HepG2 (cell line): ENCODE measurements at regions not wholly inside any gene's neighbourhood (a gene's known extent, or its start where the extent isn't known, plus 50 kb on each side); places are given as distances from the start of the nearest gene placed in this dataset.

Experiments
- ATAC-seq: fragments of 200-7000 bp; cut with Tn5 transposase; 3 replicates; pipeline ENCODE4 v1.9.1; 2020; ENCODE audit warnings: mild to moderate bottlenecking, moderate library complexity
- BruUV-seq: library from RNA; stranded (reverse); fragments of 400-500 nt; replicated peaks from 2 replicates; lab custom pipeline; 2021; lab: Mats Ljungman, UMichigan
- CTCF ChIA-PET: fragments of 300-600 bp; formaldehyde crosslinking; extraction: SDS; loops from one replicate; lab custom pipeline; 2021; ENCODE audit warnings: low total read pairs, inconsistent platforms, low intra/inter-chr PET ratio; lab: Yijun Ruan, JAX
- POLR2A ChIA-PET: fragments of 350-600 bp; sonication (Branson Sonifier 250); formaldehyde crosslinking; loops from one replicate; lab custom pipeline; 2020; ENCODE audit warnings: antibody characterized with exemption, inconsistent platforms; lab: Yijun Ruan, JAX
- DNase-seq: peaks from one replicate; pipeline ENCODE4 v3.0.0-alpha.2; 2015; ENCODE audit warnings: low spot score
- FAIRE-seq: peaks from 3 replicates; lab custom pipeline; 2011; peaks lifted over from hg19 to GRCh38; lab: Jason Lieb, UNC
- H2AFZ ChIP-seq: one replicate; pipeline ENCODE4 v1.6.1; 2011; ENCODE audit warnings: low read length, inconsistent platforms
- H3K27ac ChIP-seq: fragments of 300-600 bp; 3 replicates; pipeline ENCODE4 v1.8.0; 2011; ENCODE audit warnings: mixed run types, mild to moderate bottlenecking, mixed read lengths, low read length, inconsistent platforms; ENCODE audit not compliant: insufficient read depth; ENCODE audit errors: extremely low read length
- H3K27me3 ChIP-seq, 2 experiments: fragments of 200-600 bp in 1 of 2; 2 replicates in 1 of 2; 3 replicates in 1 of 2; pipeline versions ENCODE4 v1.6.0 to v1.8.0; 2011; ENCODE audit warnings: low read length in 2 of 2, mild to moderate bottlenecking in 2 of 2, moderate library complexity in 2 of 2, inconsistent platforms in 1 of 2; ENCODE audit not compliant: insufficient read depth in 2 of 2, control insufficient read depth in 1 of 2
- H3K36me3 ChIP-seq, 2 experiments: fragments of 200-600 bp in 1 of 2; replicated peaks in 1 of 2; 2 replicates in 1 of 2; 3 replicates in 1 of 2; pipeline versions ENCODE4 v1.5.1 to v1.8.0; 2011; ENCODE audit warnings: low read length in 2 of 2, inconsistent platforms in 1 of 2; ENCODE audit not compliant: insufficient read depth in 2 of 2, control insufficient read depth in 1 of 2
- H3K4me1 ChIP-seq: 2 replicates; pipeline ENCODE4 v1.5.1; 2012; ENCODE audit warnings: low read length, inconsistent platforms; ENCODE audit not compliant: insufficient read depth
- H3K4me2 ChIP-seq: 2 replicates; pipeline ENCODE4 v1.6.0; 2011; ENCODE audit warnings: low read depth, low read length, inconsistent platforms
- H3K4me3 ChIP-seq, 3 experiments: fragments of 200-600 bp in 1 of 3; sonication (generic), shearing (Covaris generic) in 1 of 3; replicated peaks in 1 of 3; 2 replicates each; pipeline ENCODE4 v1.5.1; 2011 to 2016; ENCODE audit warnings: low read length in 3 of 3, inconsistent platforms in 2 of 3, low read depth in 2 of 3, mild to moderate bottlenecking in 2 of 3, control low read depth in 1 of 3, mixed read lengths in 1 of 3; ENCODE audit not compliant: insufficient read depth in 1 of 3
- H3K79me2 ChIP-seq: one replicate; pipeline ENCODE4 v1.6.1; 2011; ENCODE audit warnings: low read length, inconsistent platforms; ENCODE audit not compliant: insufficient read depth
- H3K9ac ChIP-seq: 2 replicates; pipeline ENCODE4 v1.6.0; 2011; ENCODE audit warnings: mild to moderate bottlenecking, low read depth, low read length, inconsistent platforms; ENCODE audit not compliant: insufficient read depth
- H3K9me3 ChIP-seq: 2 replicates; pipeline ENCODE4 v1.5.1; 2012; ENCODE audit warnings: mild to moderate bottlenecking, low read length
- H4K20me1 ChIP-seq: 2 replicates; pipeline ENCODE4 v1.6.0; 2011; ENCODE audit warnings: inconsistent platforms, mild to moderate bottlenecking, low read length, moderate library complexity; ENCODE audit not compliant: insufficient read depth
- DBP ChIP-seq: sonication (generic); formaldehyde crosslinking; IDR thresholded peaks from 2 replicates; pipeline ENCODE4 v1.4.0; 2020; ENCODE audit warnings: missing genetic modification reagents; ENCODE audit errors: not compliant biosample characterization
- ERF ChIP-seq: IDR thresholded peaks from 2 replicates; pipeline ENCODE4 v1.6.1; 2018; ENCODE audit warnings: missing biosample characterization, missing genetic modification reagents
- HNRNPLL ChIP-seq: fragments of 200-400 bp; formaldehyde crosslinking; IDR thresholded peaks from 2 replicates; pipeline ENCODE4 v1.6.1; 2017; ENCODE audit warnings: mild to moderate bottlenecking, low read depth, low read length; ENCODE audit not compliant: poor library complexity, severe bottlenecking
- KMT2B ChIP-seq: IDR thresholded peaks from 2 replicates; pipeline ENCODE4 v1.6.1; 2016; ENCODE audit warnings: missing genetic modification reagents, missing compliant biosample characterization
- PHF20 ChIP-seq: sonication (generic); formaldehyde crosslinking; IDR thresholded peaks from 2 replicates; pipeline ENCODE4 v1.5.0; 2020; ENCODE audit warnings: mild to moderate bottlenecking, missing genetic modification reagents
- POLR2A ChIP-seq, 2 experiments: IDR thresholded peaks; 2 replicates each; pipeline ENCODE4 v1.6.1; 2011; ENCODE audit warnings: low read depth in 2 of 2, low read length in 2 of 2, mild to moderate bottlenecking in 1 of 2, moderate library complexity in 1 of 2; ENCODE audit not compliant: insufficient read depth in 1 of 2
- PRMT3 ChIP-seq: sonication (generic); formaldehyde crosslinking; IDR thresholded peaks from 2 replicates; pipeline ENCODE4 v1.8.1; 2022; ENCODE audit warnings: low read depth, mild to moderate bottlenecking, moderate library complexity, missing genetic modification reagents, borderline replicate concordance
- TEAD3 ChIP-seq: optimal IDR thresholded peaks from 2 replicates; pipeline ENCODE3; 2016; ENCODE audit warnings: borderline replicate concordance
- U2AF2 ChIP-seq: fragments of 200-400 bp; formaldehyde crosslinking; IDR thresholded peaks from 2 replicates; pipeline ENCODE4 v1.6.1; 2017; ENCODE audit warnings: low read depth, mild to moderate bottlenecking, low read length
- ZBTB21 ChIP-seq: sonication (generic); formaldehyde crosslinking; IDR thresholded peaks from 2 replicates; pipeline ENCODE4 v1.4.0; 2020; ENCODE audit warnings: missing genetic modification reagents
- ZNF3 ChIP-seq: IDR thresholded peaks from 2 replicates; pipeline ENCODE4 v1.7.0; 2017; ENCODE audit warnings: inconsistent platforms
- ZNF446 ChIP-seq: sonication (generic); formaldehyde crosslinking; IDR thresholded peaks from 2 replicates; pipeline ENCODE4 v1.5.0; 2020; ENCODE audit warnings: mild to moderate bottlenecking, missing genetic modification reagents
- ZNF550 ChIP-seq: sonication (generic); formaldehyde crosslinking; IDR thresholded peaks from 2 replicates; pipeline ENCODE4 v1.4.0; 2020; ENCODE audit warnings: mild to moderate bottlenecking, missing genetic modification reagents, borderline replicate concordance
- ZNF589 ChIP-seq: sonication (generic); formaldehyde crosslinking; conservative IDR thresholded peaks from 2 replicates; pipeline ENCODE4 v1.8.0; 2022; ENCODE audit warnings: mild to moderate bottlenecking, moderate library complexity, missing genetic modification reagents
- ZNF749 ChIP-seq: sonication (generic); formaldehyde crosslinking; IDR thresholded peaks from 2 replicates; pipeline ENCODE4 v1.8.0; 2022; ENCODE audit warnings: mild to moderate bottlenecking, missing genetic modification reagents, moderate library complexity, borderline replicate concordance
- ZNF780A ChIP-seq: sonication (generic); formaldehyde crosslinking; IDR thresholded peaks from 2 replicates; pipeline ENCODE4 v1.8.0; 2022; ENCODE audit warnings: mild to moderate bottlenecking, missing genetic modification reagents, moderate library complexity
- WGBS: methylation state at CpG from one replicate; pipeline ENCODE4 v1.1.6; 2017; ENCODE audit warnings: low lambda C conversion rate; 5-methylcytosine and 5-hydroxymethylcytosine counted together
- in situ Hi-C: cut with HindIII; loops from 2 replicates; pipeline ENCODE4 v1.10.0; 2017; ENCODE audit warnings: low pct_unique_long_range_greater_than_20kb; ENCODE audit not compliant: extremely low pct_ligation_motif_present
- intact Hi-C: fragments of 100-400 bp; cut with micrococcal nuclease; formaldehyde crosslinking; loops from one replicate; pipeline ENCODE4 v1.10.0; 2022; ENCODE audit not compliant: unreplicated experiment
- TF ChIP-seq, protein P1 (sequence below): sonication (generic); formaldehyde crosslinking; IDR thresholded peaks from 2 replicates; pipeline ENCODE4 v1.8.1; 2023; ENCODE audit warnings: missing genetic modification reagents, mild to moderate bottlenecking, borderline replicate concordance
- TF ChIP-seq, protein P2 (sequence below): sonication (generic); formaldehyde crosslinking; conservative IDR thresholded peaks from 2 replicates; pipeline ENCODE4 v1.8.0; 2022; ENCODE audit warnings: low read depth, missing genetic modification reagents
- TF ChIP-seq, protein P3 (sequence below): sonication (generic); formaldehyde crosslinking; IDR thresholded peaks from 2 replicates; pipeline ENCODE4 v1.4.0; 2020; ENCODE audit warnings: mild to moderate bottlenecking, missing genetic modification reagents
- TF ChIP-seq, protein P4 (sequence below): IDR thresholded peaks from 2 replicates; pipeline ENCODE4 v1.6.1; 2016; ENCODE audit warnings: missing biosample characterization, missing genetic modification reagents, low read depth

GRCh38 chr13:22111152-22111783, 440.4 kb downstream of the FGF9 start:
- TF ChIP-seq, protein P1, sequence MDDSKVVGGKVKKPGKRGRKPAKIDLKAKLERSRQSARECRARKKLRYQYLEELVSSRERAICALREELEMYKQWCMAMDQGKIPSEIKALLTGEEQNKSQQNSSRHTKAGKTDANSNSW (CRISPR knock-in tag), result no peak
- TF ChIP-seq DBP (CRISPR knock-in tag) (no peak), ERF (CRISPR knock-in tag) (no peak), ZNF3 (no peak), ZNF749 (CRISPR knock-in tag) (no peak), ZNF780A (CRISPR knock-in tag) (no peak), PRMT3 (CRISPR knock-in tag) (no peak), U2AF2 (no peak), TEAD3 (CRISPR knock-in tag) (no peak), HNRNPLL (no peak), ZNF446 (CRISPR knock-in tag) (no peak), KMT2B (CRISPR knock-in tag) (no peak), ZNF550 (CRISPR knock-in tag) (no peak), POLR2A (IDR thresholded peaks at IDR 0.05; ENCODE audit: insufficient read depth in 1 of 2, low read depth in 2 of 2, low read length in 2 of 2) (no peak), ZBTB21 (CRISPR knock-in tag) (no peak), PHF20 (no peak), ZNF589 (no peak)
- TF ChIP-seq, protein P2, sequence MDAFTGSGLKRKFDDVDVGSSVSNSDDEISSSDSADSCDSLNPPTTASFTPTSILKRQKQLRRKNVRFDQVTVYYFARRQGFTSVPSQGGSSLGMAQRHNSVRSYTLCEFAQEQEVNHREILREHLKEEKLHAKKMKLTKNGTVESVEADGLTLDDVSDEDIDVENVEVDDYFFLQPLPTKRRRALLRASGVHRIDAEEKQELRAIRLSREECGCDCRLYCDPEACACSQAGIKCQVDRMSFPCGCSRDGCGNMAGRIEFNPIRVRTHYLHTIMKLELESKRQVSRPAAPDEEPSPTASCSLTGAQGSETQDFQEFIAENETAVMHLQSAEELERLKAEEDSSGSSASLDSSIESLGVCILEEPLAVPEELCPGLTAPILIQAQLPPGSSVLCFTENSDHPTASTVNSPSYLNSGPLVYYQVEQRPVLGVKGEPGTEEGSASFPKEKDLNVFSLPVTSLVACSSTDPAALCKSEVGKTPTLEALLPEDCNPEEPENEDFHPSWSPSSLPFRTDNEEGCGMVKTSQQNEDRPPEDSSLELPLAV, result no peak
- TF ChIP-seq, protein P3, sequence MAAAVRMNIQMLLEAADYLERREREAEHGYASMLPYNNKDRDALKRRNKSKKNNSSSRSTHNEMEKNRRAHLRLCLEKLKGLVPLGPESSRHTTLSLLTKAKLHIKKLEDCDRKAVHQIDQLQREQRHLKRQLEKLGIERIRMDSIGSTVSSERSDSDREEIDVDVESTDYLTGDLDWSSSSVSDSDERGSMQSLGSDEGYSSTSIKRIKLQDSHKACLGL (CRISPR knock-in tag), result no peak
- TF ChIP-seq, protein P4, sequence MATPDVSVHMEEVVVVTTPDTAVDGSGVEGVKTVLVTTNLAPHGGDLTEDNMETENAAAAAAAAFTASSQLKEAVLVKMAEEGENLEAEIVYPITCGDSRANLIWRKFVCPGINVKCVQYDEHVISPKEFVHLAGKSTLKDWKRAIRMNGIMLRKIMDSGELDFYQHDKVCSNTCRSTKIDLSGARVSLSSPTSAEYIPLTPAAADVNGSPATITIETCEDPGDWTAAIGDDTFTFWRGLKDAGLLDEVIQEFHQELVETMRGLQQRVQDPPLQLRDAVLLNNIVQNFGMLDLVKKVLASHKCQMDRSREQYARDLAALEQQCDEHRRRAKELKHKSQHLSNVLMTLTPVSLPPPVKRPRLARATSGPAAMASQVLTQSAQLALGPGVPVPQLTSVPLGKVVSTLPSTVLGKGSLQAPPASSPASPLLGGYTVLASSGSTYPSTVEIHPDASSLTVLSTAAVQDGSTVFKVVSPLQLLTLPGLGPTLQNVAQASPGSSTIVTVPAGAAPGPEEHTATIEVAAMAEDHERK (CRISPR knock-in tag), result no peak
- in situ Hi-C loops (no loop called here), intact Hi-C loops (no loop called here)
- peaks cover 10% of the 10 kb centered on the region for H3K4me1 ChIP-seq
- ChIA-PET CTCF (no interaction called here), POLR2A (no interaction called here)
- no TSS peak for BruUV-seq
- WGBS, result 26% methylated on average over 6 of the region's 8 CpGs
- H3K27me3 ChIP-seq, result no peaks in the 10 kb centered on the region
- H3K4me3 ChIP-seq, result no peak overlapping the region
- no peak overlapping the region for H2AFZ ChIP-seq
- FAIRE-seq (no peak), ATAC-seq (no peak), DNase-seq (no peak)
- no peaks in the 10 kb centered on the region for H3K9me3 ChIP-seq
- no peak overlapping the region for H3K9ac ChIP-seq
- H3K4me2 ChIP-seq, result no peak overlapping the region
- H4K20me1 ChIP-seq, result no peaks in the 10 kb centered on the region
- H3K36me3 ChIP-seq, result no peaks in the 10 kb centered on the region
- H3K79me2 ChIP-seq, result no peaks in the 10 kb centered on the region
- H3K27ac ChIP-seq, result no peak overlapping the region
